ENCODE measurements at regions not wholly inside any gene's neighbourhood (a gene's known extent, or its start where the extent isn't known, plus 50 kb on each side); places are given as distances from the start of the nearest gene placed in this dataset.

DNA sequence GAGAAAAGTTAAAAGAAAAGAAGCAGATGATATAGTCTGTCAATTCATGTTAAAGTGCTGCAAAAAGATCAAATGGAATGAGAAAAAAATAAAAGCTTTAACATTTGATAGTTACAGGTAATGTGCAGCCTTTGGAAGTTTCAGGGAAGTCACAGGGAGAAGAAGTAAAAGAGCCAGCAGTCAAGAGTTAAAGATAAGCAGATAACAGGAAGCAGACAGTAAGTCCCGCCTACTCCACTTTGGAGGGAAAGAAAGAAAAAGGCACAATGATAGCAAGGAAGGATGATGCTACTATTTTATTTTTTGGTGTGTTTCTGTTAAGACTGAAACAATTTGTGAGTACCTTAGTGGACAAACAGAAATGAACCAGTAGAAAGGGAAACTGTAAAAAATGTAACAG lies 111.1 kb upstream of the KRR1 start:
- TF ChIP-seq MAZ (IDR thresholded peaks at IDR 0.05; ENCODE audit: borderline replicate concordance, low read depth, low read length) (no peak), NFE2L2 (IDR thresholded peaks at IDR 0.05; ENCODE audit: low read depth, low read length) (no peak), FOS (IDR thresholded peaks at IDR 0.05; ENCODE audit: low read depth, low read length) (no peak), RAD21 (IDR thresholded peaks at IDR 0.05; ENCODE audit: low read length) (no peak), RFX5 (IDR thresholded peaks at IDR 0.05; ENCODE audit: low read depth, low read length) (no peak), CEBPB (IDR thresholded peaks at IDR 0.05; ENCODE audit: low read depth, low read length) (no peak), SMC3 (IDR thresholded peaks at IDR 0.05; ENCODE audit: low read depth, low read length) (no peak), CHD1 (IDR thresholded peaks at IDR 0.05; ENCODE audit: low read depth, low read length) (no peak), POLR2A (IDR thresholded peaks at IDR 0.05; ENCODE audit: low read depth, low read length) (no peak), RCOR1 (IDR thresholded peaks at IDR 0.05; ENCODE audit: insufficient replicate concordance, low read length) (no peak), BHLHE40 (IDR thresholded peaks at IDR 0.05; ENCODE audit: low read depth, low read length) (no peak), MAFK (IDR thresholded peaks at IDR 0.05; ENCODE audit: low read depth, low read length) (no peak), MXI1 (IDR thresholded peaks at IDR 0.05; ENCODE audit: borderline replicate concordance, low read depth, low read length) (no peak)
- TF ChIP-seq, protein P1, sequence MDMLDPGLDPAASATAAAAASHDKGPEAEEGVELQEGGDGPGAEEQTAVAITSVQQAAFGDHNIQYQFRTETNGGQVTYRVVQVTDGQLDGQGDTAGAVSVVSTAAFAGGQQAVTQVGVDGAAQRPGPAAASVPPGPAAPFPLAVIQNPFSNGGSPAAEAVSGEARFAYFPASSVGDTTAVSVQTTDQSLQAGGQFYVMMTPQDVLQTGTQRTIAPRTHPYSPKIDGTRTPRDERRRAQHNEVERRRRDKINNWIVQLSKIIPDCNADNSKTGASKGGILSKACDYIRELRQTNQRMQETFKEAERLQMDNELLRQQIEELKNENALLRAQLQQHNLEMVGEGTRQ (IDR thresholded peaks at IDR 0.05; ENCODE audit: low read depth, low read length): no peak
- TF ChIP-seq, protein P2, sequence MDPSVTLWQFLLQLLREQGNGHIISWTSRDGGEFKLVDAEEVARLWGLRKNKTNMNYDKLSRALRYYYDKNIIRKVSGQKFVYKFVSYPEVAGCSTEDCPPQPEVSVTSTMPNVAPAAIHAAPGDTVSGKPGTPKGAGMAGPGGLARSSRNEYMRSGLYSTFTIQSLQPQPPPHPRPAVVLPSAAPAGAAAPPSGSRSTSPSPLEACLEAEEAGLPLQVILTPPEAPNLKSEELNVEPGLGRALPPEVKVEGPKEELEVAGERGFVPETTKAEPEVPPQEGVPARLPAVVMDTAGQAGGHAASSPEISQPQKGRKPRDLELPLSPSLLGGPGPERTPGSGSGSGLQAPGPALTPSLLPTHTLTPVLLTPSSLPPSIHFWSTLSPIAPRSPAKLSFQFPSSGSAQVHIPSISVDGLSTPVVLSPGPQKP (IDR thresholded peaks at IDR 0.05; ENCODE audit: borderline replicate concordance, low read depth, low read length): no peak
- TF ChIP-seq, protein P3, sequence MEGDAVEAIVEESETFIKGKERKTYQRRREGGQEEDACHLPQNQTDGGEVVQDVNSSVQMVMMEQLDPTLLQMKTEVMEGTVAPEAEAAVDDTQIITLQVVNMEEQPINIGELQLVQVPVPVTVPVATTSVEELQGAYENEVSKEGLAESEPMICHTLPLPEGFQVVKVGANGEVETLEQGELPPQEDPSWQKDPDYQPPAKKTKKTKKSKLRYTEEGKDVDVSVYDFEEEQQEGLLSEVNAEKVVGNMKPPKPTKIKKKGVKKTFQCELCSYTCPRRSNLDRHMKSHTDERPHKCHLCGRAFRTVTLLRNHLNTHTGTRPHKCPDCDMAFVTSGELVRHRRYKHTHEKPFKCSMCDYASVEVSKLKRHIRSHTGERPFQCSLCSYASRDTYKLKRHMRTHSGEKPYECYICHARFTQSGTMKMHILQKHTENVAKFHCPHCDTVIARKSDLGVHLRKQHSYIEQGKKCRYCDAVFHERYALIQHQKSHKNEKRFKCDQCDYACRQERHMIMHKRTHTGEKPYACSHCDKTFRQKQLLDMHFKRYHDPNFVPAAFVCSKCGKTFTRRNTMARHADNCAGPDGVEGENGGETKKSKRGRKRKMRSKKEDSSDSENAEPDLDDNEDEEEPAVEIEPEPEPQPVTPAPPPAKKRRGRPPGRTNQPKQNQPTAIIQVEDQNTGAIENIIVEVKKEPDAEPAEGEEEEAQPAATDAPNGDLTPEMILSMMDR (conservative IDR thresholded peaks at IDR 0.05; ENCODE audit: low read depth, low read length): no peak
- CTCF ChIA-PET: interaction anchor here (1.5 kb wide), 1 partner anchor 159 kb away, joined by 3 read pairs; no protein-coding TSS in a partner anchor
- Histone ChIP-seq H3K9me3 (ENCODE audit: control insufficient read depth, insufficient read depth, low read length) (no peaks in the 10 kb centered on the region), H2BK120ac (ENCODE audit: low read depth, low read length) (no peak overlapping the region), H4K5ac (ENCODE audit: low read depth, low read length) (no peak overlapping the region), H3K4me2 (ENCODE audit: low read depth, low read length) (no peak overlapping the region), H4K20me1 (ENCODE audit: insufficient read depth, low read length) (no peaks in the 10 kb centered on the region), H3K79me1 (ENCODE audit: low read depth in 1 of 2, low read length in 2 of 2) (no peaks in the 10 kb centered on the region), H3K9me1 (ENCODE audit: insufficient read depth, low read length) (no peaks in the 10 kb centered on the region), H3K23ac (ENCODE audit: low read depth, low read length) (no peak overlapping the region), H4K91ac (ENCODE audit: insufficient read depth, low read depth, low read length) (no peak overlapping the region), H3K14ac (replicated peaks; ENCODE audit: low read depth, low read length) (no peak overlapping the region), H3K18ac (ENCODE audit: low read depth, low read length) (no peak overlapping the region), H3K27ac (ENCODE audit: insufficient read depth, low read length) (no peak overlapping the region), H3K4ac (ENCODE audit: low read depth, low read length) (no peak overlapping the region), H3K56ac (ENCODE audit: extremely low read depth, insufficient read depth, low read length) (no peak overlapping the region), H3K9ac (ENCODE audit: low read depth, low read length) (no peak overlapping the region), H2AK5ac (ENCODE audit: low read depth, low read length) (no peak overlapping the region), H2BK15ac (ENCODE audit: low read depth, low read length) (no peak overlapping the region), H2BK20ac (ENCODE audit: low read depth, low read length) (no peak overlapping the region; the same call in 1 of the 2 replicates), H4K8ac (ENCODE audit: low read depth in 2 of 2, low read length in 2 of 2) (no peak overlapping the region), H3K27me3 (ENCODE audit: control insufficient read depth, insufficient read depth, low read length) (no peaks in the 10 kb centered on the region), H3K4me3 (ENCODE audit: insufficient read depth, low read depth, low read length) (no peak overlapping the region), H2BK5ac (ENCODE audit: low read depth, low read length, poor library complexity, severe bottlenecking) (no peak overlapping the region), H2AK9ac (replicated peaks; ENCODE audit: low read depth, low read length, poor library complexity) (no peak overlapping the region), H2AFZ (replicated peaks; ENCODE audit: low read length, poor library complexity) (no peak overlapping the region), H3K36me3 (ENCODE audit: control insufficient read depth, insufficient read depth, low read length) (no peaks in the 10 kb centered on the region; the same call in 1 of the 2 replicates), H3K4me1 (ENCODE audit: control insufficient read depth, insufficient read depth, low read length) (peaks cover 3% of the 10 kb centered on the region; the same call in 1 of the 2 replicates)
- no CpG with 5 or more reads among the region's 1 CpG for WGBS, 2 experiments (ENCODE audit: extremely low coverage in 2 of 2, insufficient read length in 1 of 2)
- in situ Hi-C loops (cut with MboI; ENCODE audit: low sequenced_read_pairs) (no loop called here), intact Hi-C loops (cut with micrococcal nuclease) (loop anchor here (5.0 kb wide), 1 partner anchor 410 kb away; the partner anchor contains the start of gene PHLDA1), dilution Hi-C loops (cut with HindIII; ENCODE audit: low sequenced_read_pairs, unreplicated experiment) (no loop called here)
- no TSS peak for BruUV-seq (replicated peaks)
- DNase-seq (no peak), ATAC-seq (ENCODE audit: low read depth) (no peak)
- POLR2A ChIA-PET (ENCODE audit: unreplicated experiment): no interaction called here
